HepG2 (cell line): ENCODE measurements at regions not wholly inside any gene's neighbourhood (a gene's known extent, or its start where the extent isn't known, plus 50 kb on each side); places are given as distances from the start of the nearest gene placed in this dataset.

Source experiments
- CREB1 ChIP-seq, 2 experiments: fragments of 450-650 bp in 1 of 2; IDR thresholded peaks; 2 replicates each; pipeline ENCODE4 v1.6.1; 2016 to 2017; ENCODE audit warnings: control low read depth in 1 of 2, mild to moderate bottlenecking in 1 of 2, missing compliant biosample characterization in 1 of 2, missing genetic modification characterization in 1 of 2
- IRF1 ChIP-seq: sonication (generic); formaldehyde crosslinking; IDR thresholded peaks from 2 replicates; pipeline ENCODE4 v1.4.0; 2020; ENCODE audit warnings: low read depth, mild to moderate bottlenecking, missing genetic modification reagents
- KDM5B ChIP-seq: sonication (generic); formaldehyde crosslinking; IDR thresholded peaks from 2 replicates; pipeline ENCODE4 v1.4.0; 2020; ENCODE audit warnings: missing genetic modification reagents, mild to moderate bottlenecking, borderline replicate concordance
- MED8 ChIP-seq: sonication (generic); formaldehyde crosslinking; IDR thresholded peaks from 2 replicates; pipeline ENCODE4 v1.8.1; 2023; ENCODE audit warnings: mild to moderate bottlenecking, missing genetic modification reagents; ENCODE audit not compliant: insufficient replicate concordance
- MTA3 ChIP-seq: sonication (generic); formaldehyde crosslinking; IDR thresholded peaks from 2 replicates; pipeline ENCODE4 v1.4.0; 2020; ENCODE audit warnings: missing genetic modification reagents
- REXO4 ChIP-seq: sonication (generic); formaldehyde crosslinking; IDR thresholded peaks from 2 replicates; pipeline ENCODE4 v1.8.0; 2022; ENCODE audit warnings: missing genetic modification reagents, mild to moderate bottlenecking, borderline replicate concordance
- RFX1 ChIP-seq: fragments of 450-650 bp; IDR thresholded peaks from 2 replicates; pipeline ENCODE4 v1.6.1; 2017
- U2AF1 ChIP-seq: fragments of 200-400 bp; formaldehyde crosslinking; optimal IDR thresholded peaks from 2 replicates; pipeline ENCODE3; 2017; ENCODE audit warnings: mild to moderate bottlenecking, low read depth, low read length
- ZNF232 ChIP-seq: sonication (generic); formaldehyde crosslinking; IDR thresholded peaks from 2 replicates; pipeline ENCODE4 v1.4.0; 2020; ENCODE audit warnings: missing genetic modification reagents, borderline replicate concordance
- ZNF629 ChIP-seq: sonication (generic); formaldehyde crosslinking; conservative IDR thresholded peaks from 2 replicates; pipeline ENCODE4 v1.5.0; 2020; ENCODE audit warnings: missing genetic modification reagents
- TF ChIP-seq, protein P1 (sequence below): sonication (generic); formaldehyde crosslinking; IDR thresholded peaks from 2 replicates; pipeline ENCODE4 v1.5.0; 2020; ENCODE audit warnings: mild to moderate bottlenecking, missing genetic modification reagents
- TF ChIP-seq, protein P2 (sequence below): sonication (generic); formaldehyde crosslinking; IDR thresholded peaks from 2 replicates; pipeline ENCODE4 v1.8.0; 2022; ENCODE audit warnings: mild to moderate bottlenecking, missing genetic modification reagents

DNA sequence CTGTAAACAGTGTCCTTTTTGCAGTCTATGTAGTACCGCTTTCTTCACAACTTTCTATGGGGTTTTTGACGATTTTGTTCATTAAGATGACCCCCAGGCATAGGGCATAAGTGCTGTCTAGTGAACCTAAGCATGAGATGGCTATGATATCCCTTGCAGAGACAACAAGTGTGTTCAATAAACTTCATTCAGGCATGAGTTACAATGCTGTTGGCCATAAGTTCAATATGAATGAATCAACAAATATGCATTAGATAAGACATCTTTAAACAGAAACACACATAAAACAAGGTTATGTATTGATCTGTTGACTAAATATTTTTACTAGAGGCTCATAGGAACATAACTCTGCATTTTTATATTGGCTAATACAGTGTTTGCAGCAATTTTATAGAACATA is 1322.0 kb downstream of the ARAP2 start (continued):
- TF ChIP-seq IRF1 (CRISPR knock-in tag) (no peak), KDM5B (CRISPR knock-in tag) (no peak), U2AF1 (no peak), REXO4 (CRISPR knock-in tag) (no peak), MTA3 (CRISPR knock-in tag) (no peak), ZNF232 (CRISPR knock-in tag) (no peak), ZNF629 (CRISPR knock-in tag) (no peak), MED8 (CRISPR knock-in tag) (no peak), CREB1 (IDR thresholded peaks at IDR 0.05) (no peak), CREB1 (CRISPR knock-in tag; IDR thresholded peaks at IDR 0.05) (no peak), RFX1 (no peak)
- TF ChIP-seq, protein P1, sequence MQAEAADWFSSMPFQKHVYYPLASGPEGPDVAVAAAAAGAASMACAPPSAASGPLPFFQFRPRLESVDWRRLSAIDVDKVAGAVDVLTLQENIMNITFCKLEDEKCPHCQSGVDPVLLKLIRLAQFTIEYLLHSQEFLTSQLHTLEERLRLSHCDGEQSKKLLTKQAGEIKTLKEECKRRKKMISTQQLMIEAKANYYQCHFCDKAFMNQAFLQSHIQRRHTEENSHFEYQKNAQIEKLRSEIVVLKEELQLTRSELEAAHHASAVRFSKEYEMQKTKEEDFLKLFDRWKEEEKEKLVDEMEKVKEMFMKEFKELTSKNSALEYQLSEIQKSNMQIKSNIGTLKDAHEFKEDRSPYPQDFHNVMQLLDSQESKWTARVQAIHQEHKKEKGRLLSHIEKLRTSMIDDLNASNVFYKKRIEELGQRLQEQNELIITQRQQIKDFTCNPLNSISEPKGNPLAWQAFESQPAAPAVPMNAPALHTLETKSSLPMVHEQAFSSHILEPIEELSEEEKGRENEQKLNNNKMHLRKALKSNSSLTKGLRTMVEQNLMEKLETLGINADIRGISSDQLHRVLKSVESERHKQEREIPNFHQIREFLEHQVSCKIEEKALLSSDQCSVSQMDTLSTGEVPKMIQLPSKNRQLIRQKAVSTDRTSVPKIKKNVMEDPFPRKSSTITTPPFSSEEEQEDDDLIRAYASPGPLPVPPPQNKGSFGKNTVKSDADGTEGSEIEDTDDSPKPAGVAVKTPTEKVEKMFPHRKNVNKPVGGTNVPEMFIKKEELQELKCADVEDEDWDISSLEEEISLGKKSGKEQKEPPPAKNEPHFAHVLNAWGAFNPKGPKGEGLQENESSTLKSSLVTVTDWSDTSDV (CRISPR knock-in tag) = no peak
- TF ChIP-seq, protein P2, sequence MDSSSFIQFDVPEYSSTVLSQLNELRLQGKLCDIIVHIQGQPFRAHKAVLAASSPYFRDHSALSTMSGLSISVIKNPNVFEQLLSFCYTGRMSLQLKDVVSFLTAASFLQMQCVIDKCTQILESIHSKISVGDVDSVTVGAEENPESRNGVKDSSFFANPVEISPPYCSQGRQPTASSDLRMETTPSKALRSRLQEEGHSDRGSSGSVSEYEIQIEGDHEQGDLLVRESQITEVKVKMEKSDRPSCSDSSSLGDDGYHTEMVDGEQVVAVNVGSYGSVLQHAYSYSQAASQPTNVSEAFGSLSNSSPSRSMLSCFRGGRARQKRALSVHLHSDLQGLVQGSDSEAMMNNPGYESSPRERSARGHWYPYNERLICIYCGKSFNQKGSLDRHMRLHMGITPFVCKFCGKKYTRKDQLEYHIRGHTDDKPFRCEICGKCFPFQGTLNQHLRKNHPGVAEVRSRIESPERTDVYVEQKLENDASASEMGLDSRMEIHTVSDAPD (CRISPR knock-in tag) = no peak
